Motor neuron (in vitro differentiated cells): ENCODE measurements at regions not wholly inside any gene's neighbourhood (a gene's known extent, or its start where the extent isn't known, plus 50 kb on each side); places are given as distances from the start of the nearest gene placed in this dataset.
"Not testable (repeated sequence)": the region's sequence is repeated elsewhere in the genome, so short reads cannot be mapped to it uniquely, and the experiment has no call there.

Experiments
- ATAC-seq, 8 experiments: fragments of 200-7000 bp; cut with Tn5 transposase; replicated peaks in 6 of 8; 2 replicates each; pipeline ENCODE4 v1.8.0; 2021; ENCODE audit warnings: mild to moderate bottlenecking in 8 of 8, moderate library complexity in 8 of 8
- H3K27ac ChIP-seq, 2 donors: fragments of 250-450 bp; sonication (Bioruptor Pico); 2 replicates each; pipeline ENCODE4 v1.9.0; 2021; ENCODE audit warnings: antibody characterized with exemption in 2 of 2, mild to moderate bottlenecking in 2 of 2, moderate library complexity in 1 of 2
- H3K4me1 ChIP-seq, 2 donors: fragments of 250-450 bp; sonication (Bioruptor Pico); replicated peaks in 1 of 2; 2 replicates each; pipeline ENCODE4 v1.6.1; 2021; ENCODE audit warnings: antibody characterized with exemption in 2 of 2, mild to moderate bottlenecking in 2 of 2, moderate library complexity in 1 of 2
- H3K4me3 ChIP-seq, 5 donors: fragments of 250-450 bp; sonication (Bioruptor Pico); 2 replicates each; pipeline ENCODE4 v1.9.0; 2021; ENCODE audit warnings: antibody characterized with exemption in 5 of 5, mild to moderate bottlenecking in 5 of 5, moderate library complexity in 4 of 5
- WGBS, 10 experiments: fragments of 450-650 bp; shearing (Covaris generic); methylation state at CpG; one replicate each; pipeline ENCODE4 v1.0.0; 2022; 5-methylcytosine and 5-hydroxymethylcytosine counted together
- in situ Hi-C, 9 experiments: fragments of 400-800 bp; cut with MboI; loops; one replicate each; pipeline ENCODE4 v1.15.0; 2021; ENCODE audit warnings: low sequenced_read_pairs in 9 of 9, low pct_unique_long_range_greater_than_20kb in 2 of 9; ENCODE audit not compliant: unreplicated experiment in 9 of 9

DNA sequence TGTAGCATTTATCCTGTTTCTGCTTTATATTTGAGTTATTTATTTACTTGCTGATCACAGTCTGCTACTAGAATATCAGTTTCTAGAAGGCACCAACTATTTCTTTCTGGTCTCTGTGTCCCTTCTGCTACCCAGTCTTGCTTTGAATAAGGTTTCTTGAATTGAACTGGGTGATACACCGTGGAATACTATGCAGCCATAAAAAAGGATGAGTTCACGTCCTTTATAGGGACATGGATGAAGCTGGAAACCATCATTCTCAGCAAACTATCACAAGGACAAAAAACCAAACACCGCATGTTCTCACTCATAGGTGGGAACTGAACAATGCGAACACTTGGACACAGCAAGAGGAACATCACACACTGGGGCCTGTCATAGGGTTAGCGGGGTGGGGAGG is 109.6 kb upstream of the PLXNA2 start:
- ATAC-seq, in situ Hi-C loops: not testable (repeated sequence)
- WGBS, 10 experiments = 6 to 100% (median 93%) methylated on average over 1 to 5 of the region's 5 CpGs; no CpG with 5 or more reads in 1 of the 10 experiments

GRCh38 chr1:208357644-208358507 is 113.7 kb upstream of the PLXNA2 start:
- in situ Hi-C loops = no loop called here
- Histone ChIP-seq H3K4me1 (no peaks in the 10 kb centered on the region), H3K4me3 (no peak overlapping the region), H3K27ac (no peak overlapping the region)
- peak in 2 of 8 experiments; percentile 40 to 64 for ATAC-seq
- WGBS, 10 experiments = 4 to 91% (median 49%) methylated on average over 3 to 8 of the region's 8 CpGs

More for the DNA sequence above, 109.6 kb upstream of the PLXNA2 start:
- H3K4me3 ChIP-seq, H3K27ac ChIP-seq: not testable (repeated sequence)
- H3K4me1 ChIP-seq = peaks cover 15 to 20% of the 10 kb centered on the region in 2 donors

DNA sequence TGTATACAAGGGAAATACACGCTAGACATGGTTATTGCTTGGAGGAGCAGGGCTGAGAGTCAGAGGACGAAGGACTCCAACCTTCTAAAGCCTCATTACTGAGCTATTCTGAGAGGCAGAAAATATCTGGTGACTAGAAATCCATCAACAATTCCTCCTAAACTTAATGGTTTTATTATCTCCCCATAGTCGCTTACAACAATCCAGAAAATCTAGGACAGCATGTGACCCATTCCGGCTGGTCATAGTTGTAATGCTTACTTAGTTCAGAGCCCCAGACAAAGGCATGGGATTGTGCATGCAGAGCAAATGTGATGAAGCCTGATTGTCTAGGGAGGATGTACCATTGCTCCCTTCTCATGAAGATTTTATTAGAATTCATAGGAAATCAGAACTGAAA is 114.5 kb upstream of the PLXNA2 start:
- Histone ChIP-seq H3K4me1 (no peaks in the 10 kb centered on the region), H3K4me3 (no peak overlapping the region), H3K27ac (no peak overlapping the region)
- WGBS, 10 experiments = 10 to 100% (median 84%) methylated on average over 1 to 4 of the region's 4 CpGs
- in situ Hi-C loops = no loop called here
- peak in 1 of 8 experiments; percentile 29 for ATAC-seq

DNA sequence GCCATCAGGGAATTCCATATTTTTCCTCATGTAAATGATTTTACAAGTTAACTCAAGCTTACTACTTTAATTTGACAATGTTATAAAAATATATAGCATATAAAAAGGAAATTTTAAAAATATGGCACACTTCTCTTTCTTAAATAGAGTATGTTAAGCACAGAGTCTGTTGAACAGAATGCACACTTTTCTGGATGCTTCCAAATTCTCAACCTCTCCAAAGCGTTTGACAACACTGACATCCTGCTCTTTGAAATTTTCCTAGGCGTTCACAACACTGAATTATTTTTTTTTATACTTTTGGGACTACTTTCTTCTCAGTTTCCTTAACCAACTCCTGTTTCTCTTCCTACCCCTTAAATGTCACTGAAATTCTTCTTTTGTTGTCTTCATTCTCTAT is 117.8 kb upstream of the PLXNA2 start:
- in situ Hi-C loops = no loop called here
- 6 to 94% (median 71%) methylated on average over 2 of the region's 2 CpGs for WGBS, 10 experiments
- ATAC-seq = no peak
- H3K4me3 ChIP-seq = no peak overlapping the region
- H3K27ac ChIP-seq = no peak overlapping the region
- no peaks in the 10 kb centered on the region for H3K4me1 ChIP-seq

DNA sequence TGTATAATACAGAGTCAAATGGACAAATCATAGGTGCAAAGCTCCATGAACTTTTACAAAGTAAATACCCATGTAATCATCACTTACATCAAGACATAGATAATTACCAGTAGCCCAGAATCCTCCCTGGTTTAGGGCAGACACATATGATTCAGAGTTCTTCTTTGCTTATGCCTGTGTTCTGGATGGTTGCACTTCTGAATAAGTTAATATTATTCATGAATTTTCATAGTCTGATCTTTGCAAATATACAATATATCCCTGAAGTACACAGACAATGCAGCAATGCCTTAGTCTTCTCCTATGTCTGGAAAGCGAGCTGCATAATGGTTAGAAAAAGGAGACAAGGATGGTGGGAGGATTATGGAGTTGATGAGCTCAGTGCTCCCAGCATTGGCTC is 122.4 kb upstream of the PLXNA2 start:
- no peak overlapping the region for H3K4me3 ChIP-seq
- H3K27ac ChIP-seq = no peak overlapping the region
- in situ Hi-C loops = no loop called here
- H3K4me1 ChIP-seq = peaks cover 0 to 8% of the 10 kb centered on the region in 2 donors
- 0 to 100% (median 36%) methylated on average over 1 of the region's 1 CpG; no CpG with 5 or more reads in 4 of the 10 experiments for WGBS, 10 experiments
- ATAC-seq = peak in 4 of 8 experiments; percentile 54 to 95 (median 88)

DNA sequence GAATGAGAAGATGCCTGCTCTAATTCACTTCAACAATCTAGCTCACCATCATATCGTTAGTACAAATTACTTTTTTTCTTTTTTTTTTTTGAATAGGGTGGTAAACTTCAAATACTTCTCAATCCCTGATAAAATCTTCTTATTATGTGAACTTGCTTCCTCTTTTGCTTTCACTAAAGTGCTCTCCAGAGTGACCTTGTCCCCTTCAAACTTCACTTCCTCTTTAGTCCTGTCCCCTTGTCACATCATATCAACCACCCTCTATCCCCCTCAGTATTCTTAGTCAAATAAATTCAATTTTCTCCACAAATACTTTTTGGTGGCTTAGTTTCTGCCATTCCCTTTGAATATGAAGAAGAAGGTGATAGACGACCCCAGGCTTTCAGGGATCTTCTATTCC is 124.9 kb upstream of the PLXNA2 start:
- Histone ChIP-seq H3K27ac (no peak overlapping the region), H3K4me1 (peaks cover 0 to 8% of the 10 kb centered on the region in 2 donors), H3K4me3 (no peak overlapping the region)
- in situ Hi-C loops = no loop called here
- ATAC-seq = no peak
- 0 to 86% (median 36%) methylated on average over 1 to 2 of the region's 2 CpGs for WGBS, 10 experiments

GRCh38 chr1:208369658-208370057 is 125.5 kb upstream of the PLXNA2 start:
- Histone ChIP-seq H3K27ac (no peak overlapping the region), H3K4me3 (no peak overlapping the region), H3K4me1 (peaks cover 0 to 8% of the 10 kb centered on the region in 2 donors)
- no peak for ATAC-seq
- in situ Hi-C loops = no loop called here
- WGBS, 10 experiments = 0 to 74% (median 50%) methylated on average over 1 to 2 of the region's 2 CpGs; no CpG with 5 or more reads in 3 of the 10 experiments

DNA sequence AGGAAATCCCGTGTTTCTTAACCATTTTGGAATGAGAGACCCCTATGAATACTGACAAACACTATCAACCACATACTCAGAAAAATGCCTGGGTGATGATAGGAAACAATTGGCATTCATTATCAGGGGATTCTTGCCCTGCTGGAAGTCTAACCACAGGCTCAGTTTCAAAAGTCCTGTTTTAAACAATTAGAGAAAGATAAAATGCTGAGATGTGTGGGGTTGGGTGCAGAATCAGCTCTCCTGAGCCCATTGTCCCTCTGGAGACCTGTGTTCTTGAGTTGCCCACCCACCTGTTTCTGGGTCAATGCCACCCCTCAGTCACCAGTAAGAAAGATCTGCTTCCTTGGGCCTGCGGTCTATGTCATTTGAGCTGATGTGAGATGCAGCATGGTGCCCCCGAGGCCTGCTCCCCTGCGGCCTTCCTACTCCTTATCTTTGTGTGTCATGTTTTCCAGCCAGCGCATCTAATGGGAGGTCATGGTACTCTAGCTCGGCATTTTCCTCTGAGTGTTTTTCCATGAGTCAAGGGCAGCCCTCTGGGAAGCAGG is 130.3 kb upstream of the PLXNA2 start:
- in situ Hi-C loops = no loop called here
- no peak for ATAC-seq
- 11 to 81% (median 71%) methylated on average over 2 to 6 of the region's 6 CpGs; no CpG with 5 or more reads in 2 of the 10 experiments for WGBS, 10 experiments

DNA sequence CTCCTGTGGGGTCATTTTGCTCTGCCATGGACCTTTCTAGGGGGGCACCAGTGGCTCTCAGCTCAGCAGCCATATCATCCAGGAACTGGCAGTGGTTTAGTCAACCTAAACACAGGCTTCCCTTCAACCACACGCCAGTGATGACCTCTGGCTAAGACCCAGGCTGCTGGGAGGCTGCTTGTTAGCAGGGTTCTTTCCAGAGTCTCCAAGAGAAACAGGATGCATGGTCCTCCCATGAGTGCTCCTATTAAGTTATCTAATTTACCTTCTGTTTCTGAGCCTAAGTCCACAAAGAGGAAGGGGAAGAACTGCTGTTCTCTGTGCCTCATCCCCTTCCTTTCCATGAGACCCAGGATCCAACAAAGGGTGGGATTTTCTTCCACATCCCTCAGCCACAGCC is 137.3 kb upstream of the PLXNA2 start:
- no peak for ATAC-seq
- no peak overlapping the region for H3K4me3 ChIP-seq
- in situ Hi-C loops = no loop called here
- WGBS, 10 experiments = 40 to 100% (median 56%) methylated on average over 1 of the region's 1 CpG; no CpG with 5 or more reads in 5 of the 10 experiments
- no peak overlapping the region for H3K27ac ChIP-seq
- H3K4me1 ChIP-seq = no peaks in the 10 kb centered on the region

More for the DNA sequence above, 130.3 kb upstream of the PLXNA2 start:
- Histone ChIP-seq H3K4me1 (peaks cover 0 to 7% of the 10 kb centered on the region in 2 donors), H3K4me3 (no peak overlapping the region), H3K27ac (no peak overlapping the region)

DNA sequence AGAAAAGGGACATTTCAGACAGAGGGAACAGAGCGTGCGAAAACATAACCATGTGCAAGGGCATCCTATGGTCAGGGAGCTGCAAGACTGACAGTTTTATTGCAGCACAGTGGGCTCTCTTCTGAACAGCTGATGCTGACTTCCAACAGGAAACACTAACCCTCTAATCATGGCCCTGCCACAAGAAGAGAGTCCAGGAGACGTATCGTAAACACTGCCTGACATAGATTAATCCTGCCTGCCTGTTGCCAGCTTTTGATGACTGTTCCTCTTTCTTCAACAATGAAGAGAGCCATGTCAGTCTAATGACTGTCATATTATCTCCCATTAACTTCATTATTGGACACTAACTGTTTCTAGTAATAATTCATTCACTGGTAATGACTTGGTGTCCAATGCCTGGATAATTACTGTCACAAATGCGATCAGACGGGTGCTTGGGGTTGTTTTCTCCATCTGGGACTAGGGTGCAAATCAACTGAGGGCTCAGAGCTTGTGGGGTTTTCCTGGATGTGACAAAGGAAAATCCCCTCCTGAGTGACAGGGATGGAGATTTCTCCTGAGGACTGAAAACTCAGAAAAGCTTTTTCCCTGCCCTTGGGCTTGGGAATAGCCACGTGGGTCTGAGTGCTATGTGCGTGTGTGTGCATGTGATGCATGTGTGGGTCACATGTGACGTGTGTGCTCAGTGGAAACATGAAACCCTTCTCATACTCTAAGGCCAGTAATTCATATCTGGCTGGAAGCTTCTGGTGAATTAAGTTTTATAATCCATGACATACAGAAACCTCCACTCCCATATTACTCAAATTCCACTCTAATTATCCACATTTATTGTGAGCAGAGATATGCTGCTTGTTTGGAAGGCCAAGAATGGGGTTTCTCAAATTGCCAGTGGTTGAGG is 144.0 kb upstream of the PLXNA2 start:
- in situ Hi-C loops = no loop called here
- peaks cover 13% of the 10 kb centered on the region in 2 donors for H3K4me1 ChIP-seq
- H3K4me3 ChIP-seq = no peak overlapping the region
- peak in 7 of 8 experiments; percentile 48 to 95 (median 89) for ATAC-seq
- no peak overlapping the region for H3K27ac ChIP-seq
- WGBS, 10 experiments = 18 to 98% (median 72%) methylated on average over 2 to 9 of the region's 9 CpGs; no CpG with 5 or more reads in 2 of the 10 experiments

DNA sequence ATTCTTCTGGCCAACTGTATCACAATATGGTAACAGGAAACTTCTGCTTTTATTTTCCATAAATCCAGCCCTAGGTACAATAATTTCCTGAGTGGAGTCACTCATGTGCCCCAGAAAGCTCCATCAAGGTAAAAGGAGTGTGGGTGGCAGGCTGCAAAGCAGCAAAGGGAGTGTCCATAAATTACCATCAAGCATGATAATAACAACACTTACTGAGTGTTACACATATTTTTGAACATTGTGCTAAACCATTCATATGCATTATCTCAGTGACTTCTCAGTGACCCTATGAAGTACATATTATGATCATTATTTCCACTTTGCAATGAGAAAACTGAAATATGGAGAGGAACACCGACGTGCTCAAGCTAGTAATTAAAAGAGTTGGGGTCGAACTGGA is 149.2 kb upstream of the PLXNA2 start:
- WGBS, 10 experiments = 3 to 100% (median 68%) methylated on average over 1 to 3 of the region's 3 CpGs; no CpG with 5 or more reads in 2 of the 10 experiments
- no peak overlapping the region for H3K4me3 ChIP-seq
- H3K4me1 ChIP-seq = peaks cover 10 to 34% of the 10 kb centered on the region in 2 donors
- ATAC-seq = peak in 4 of 8 experiments; percentile 57 to 86 (median 71)
- no peak overlapping the region for H3K27ac ChIP-seq
- in situ Hi-C loops = no loop called here

DNA sequence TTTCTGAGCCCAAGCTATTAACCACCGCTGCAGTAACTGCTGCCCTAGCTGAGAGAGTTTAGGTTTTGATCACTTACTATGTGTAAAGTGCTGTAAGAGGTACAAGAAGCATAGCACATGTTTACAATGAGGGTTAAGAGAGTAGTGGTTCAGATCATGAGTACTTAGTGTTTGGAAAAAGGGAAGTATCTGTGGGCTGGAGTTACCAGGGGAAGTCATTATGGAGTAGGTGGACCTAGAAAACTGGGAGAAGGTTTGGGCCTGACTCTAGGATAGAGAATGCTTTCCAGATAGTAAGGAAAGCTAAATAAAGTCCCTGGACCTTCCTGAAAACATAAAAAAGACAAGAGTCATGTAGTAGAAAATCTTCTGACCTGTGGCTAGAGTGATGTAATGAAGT is 149.6 kb upstream of the PLXNA2 start:
- ATAC-seq = no peak
- H3K4me1 ChIP-seq = peaks cover 6 to 32% of the 10 kb centered on the region in 2 donors
- no peak overlapping the region for H3K4me3 ChIP-seq
- in situ Hi-C loops = no loop called here
- H3K27ac ChIP-seq = no peak overlapping the region
- WGBS, 10 experiments = 50 to 100% (median 100%) methylated on average over 1 of the region's 1 CpG; no CpG with 5 or more reads in 4 of the 10 experiments
